Panc1 (cell line): ENCODE measurements at regions not wholly inside any gene's neighbourhood (a gene's known extent, or its start where the extent isn't known, plus 50 kb on each side); places are given as distances from the start of the nearest gene placed in this dataset.
"Not testable (repeated sequence)": the region's sequence is repeated elsewhere in the genome, so short reads cannot be mapped to it uniquely, and the experiment has no call there.

Experiments used
- ATAC-seq: fragments of 200-7000 bp; cut with Tn5 transposase; 2 replicates; pipeline ENCODE4 v1.9.1; 2020; ENCODE audit warnings: mild to moderate bottlenecking, moderate library complexity
- BruUV-seq: library from RNA; stranded (reverse); fragments of 400-500 nt; replicated peaks from 2 replicates; lab custom pipeline; 2021; lab: Mats Ljungman, UMichigan
- CTCF ChIA-PET: fragments of 300-600 bp; sonication (Branson Sonifier 250); formaldehyde crosslinking; loops from one replicate; lab custom pipeline; 2022; ENCODE audit warnings: antibody characterized with exemption; lab: Charles Lee
- POLR2A ChIA-PET: fragments of 300-600 bp; sonication (Branson Sonifier 250); formaldehyde crosslinking; loops from one replicate; lab custom pipeline; 2022; ENCODE audit warnings: antibody characterized with exemption; lab: Charles Lee
- DNase-seq: peaks from one replicate; pipeline ENCODE4 v3.0.0-alpha.2; 2010; ENCODE audit warnings: low read depth, low spot score
- H3K27ac ChIP-seq: 2 replicates; pipeline ENCODE4 v1.5.1; 2011; ENCODE audit warnings: mild to moderate bottlenecking, low read length, inconsistent platforms
- H3K27me3 ChIP-seq: fragments of 200-500 bp; sonication (Bioruptor generic); 2 replicates; pipeline ENCODE4 v1.6.0; 2014; ENCODE audit warnings: low read length, inconsistent platforms; ENCODE audit not compliant: control insufficient read depth, insufficient read depth
- H3K36me3 ChIP-seq: fragments of 200-500 bp; sonication (Bioruptor generic); 2 replicates; pipeline ENCODE4 v1.5.1; 2014; ENCODE audit warnings: inconsistent platforms, mild to moderate bottlenecking, low read length, moderate library complexity; ENCODE audit not compliant: control insufficient read depth, insufficient read depth
- H3K4me1 ChIP-seq: 2 replicates; pipeline ENCODE4 v1.5.1; 2011; ENCODE audit warnings: inconsistent platforms, mild to moderate bottlenecking, low read length, moderate library complexity; ENCODE audit not compliant: control insufficient read depth, insufficient read depth
- H3K4me3 ChIP-seq, 2 experiments: 2 replicates each; pipeline ENCODE4 v1.5.1; 2011 to 2012; ENCODE audit warnings: low read depth in 2 of 2, low read length in 2 of 2, mild to moderate bottlenecking in 2 of 2, inconsistent platforms in 1 of 2, moderate library complexity in 1 of 2
- H3K9me3 ChIP-seq: fragments of 200-500 bp; sonication (Bioruptor generic); 2 replicates; pipeline ENCODE4 v1.5.1; 2014; ENCODE audit warnings: low read depth, mild to moderate bottlenecking, inconsistent platforms, low read length, moderate library complexity; ENCODE audit not compliant: control insufficient read depth, insufficient read depth
- CTCF ChIP-seq: fragments of 450-650 bp; IDR thresholded peaks from 2 replicates; pipeline ENCODE4 v1.5.1; 2017; ENCODE audit warnings: mild to moderate bottlenecking
- POLR2AphosphoS5 ChIP-seq: IDR thresholded peaks from 2 replicates; pipeline ENCODE4 v1.6.1; 2012; ENCODE audit warnings: mild to moderate bottlenecking, low read depth, low read length, moderate library complexity
- REST ChIP-seq, 2 experiments: IDR thresholded peaks; 2 replicates each; pipeline ENCODE4 v1.6.1; 2011 to 2012; ENCODE audit warnings: low read depth in 2 of 2, control low read depth in 1 of 2, low read length in 1 of 2, mild to moderate bottlenecking in 1 of 2, moderate library complexity in 1 of 2; ENCODE audit not compliant: insufficient read depth in 1 of 2
- SIN3A ChIP-seq: IDR thresholded peaks from 2 replicates; pipeline ENCODE4 v1.6.1; 2012; ENCODE audit warnings: low read depth, mild to moderate bottlenecking, low read length, moderate library complexity, borderline replicate concordance; ENCODE audit not compliant: insufficient read depth
- TCF7L2 ChIP-seq: IDR thresholded peaks from 2 replicates; pipeline ENCODE4 v1.6.1; 2011; ENCODE audit warnings: mild to moderate bottlenecking, low read depth, low read length, inconsistent platforms
- in situ Hi-C: cut with HindIII; loops from 2 replicates; pipeline ENCODE4 v1.10.0; 2016; ENCODE audit warnings: low sequenced_read_pairs, low pct_unique_long_range_greater_than_20kb
- intact Hi-C: fragments of 100-400 bp; cut with micrococcal nuclease; formaldehyde crosslinking; loops from one replicate; pipeline ENCODE4 v1.10.0; 2022; ENCODE audit not compliant: unreplicated experiment

- no TSS peak for BruUV-seq
- Histone ChIP-seq H3K4me1 (no peaks in the 10 kb centered on the region), H3K27me3 (no peaks in the 10 kb centered on the region), H3K27ac (no peak overlapping the region), H3K4me3 (no peak overlapping the region), H3K36me3 (no peaks in the 10 kb centered on the region), H3K9me3 (no peaks in the 10 kb centered on the region)
- in situ Hi-C loops (no loop called here), intact Hi-C loops (no loop called here)
- DNase-seq (no peak), ATAC-seq (no peak)
- no peak for TF ChIP-seq TCF7L2
- TF ChIP-seq POLR2AphosphoS5, result no peak
- TF ChIP-seq CTCF, result no peak
- TF ChIP-seq REST (IDR thresholded peaks at IDR 0.05; ENCODE audit: insufficient read depth in 1 of 2, low read depth in 2 of 2, low read length in 1 of 2), result no peak
- no peak for TF ChIP-seq SIN3A
- CTCF ChIA-PET, result no interaction called here
- POLR2A ChIA-PET, result no interaction called here
Measured at GRCh38 chr11:96543177-96543576, 153.4 kb downstream of the JRKL start.

GRCh38 chr11:96545192-96545591 lies 155.4 kb downstream of the JRKL start:
- in situ Hi-C loops, intact Hi-C loops, H3K36me3 ChIP-seq, ATAC-seq, H3K27ac ChIP-seq, BruUV-seq, DNase-seq, CTCF ChIA-PET, POLR2A ChIA-PET, H3K9me3 ChIP-seq, H3K27me3 ChIP-seq, H3K4me1 ChIP-seq: not testable (repeated sequence)
- H3K4me3 ChIP-seq, result peak overlapping the region; percentile 2 to 29; a peak in 1 of 4 replicates

- ATAC-seq (no peak), DNase-seq (no peak)
- Histone ChIP-seq H3K27ac (no peak overlapping the region), H3K4me1 (no peaks in the 10 kb centered on the region), H3K9me3 (no peaks in the 10 kb centered on the region), H3K27me3 (no peaks in the 10 kb centered on the region), H3K36me3 (no peaks in the 10 kb centered on the region), H3K4me3 (no peak overlapping the region)
- in situ Hi-C loops (no loop called here), intact Hi-C loops (no loop called here)
- ChIA-PET POLR2A (no interaction called here), CTCF (no interaction called here)
- no peak for TF ChIP-seq TCF7L2
- TF ChIP-seq REST (IDR thresholded peaks at IDR 0.05; ENCODE audit: insufficient read depth in 1 of 2, low read depth in 2 of 2, low read length in 1 of 2), result no peak
- no peak for TF ChIP-seq CTCF
- TF ChIP-seq SIN3A, result no peak
- TF ChIP-seq POLR2AphosphoS5, result no peak
- BruUV-seq, result no TSS peak
Measured at GRCh38 chr11:96551136-96551535, 161.3 kb downstream of the JRKL start.
